ENCODE measurements at regions not wholly inside any gene's neighbourhood (a gene's known extent, or its start where the extent isn't known, plus 50 kb on each side); places are given as distances from the start of the nearest gene placed in this dataset.
"Not testable (repeated sequence)": the region's sequence is repeated elsewhere in the genome, so short reads cannot be mapped to it uniquely, and the experiment has no call there.

DNA sequence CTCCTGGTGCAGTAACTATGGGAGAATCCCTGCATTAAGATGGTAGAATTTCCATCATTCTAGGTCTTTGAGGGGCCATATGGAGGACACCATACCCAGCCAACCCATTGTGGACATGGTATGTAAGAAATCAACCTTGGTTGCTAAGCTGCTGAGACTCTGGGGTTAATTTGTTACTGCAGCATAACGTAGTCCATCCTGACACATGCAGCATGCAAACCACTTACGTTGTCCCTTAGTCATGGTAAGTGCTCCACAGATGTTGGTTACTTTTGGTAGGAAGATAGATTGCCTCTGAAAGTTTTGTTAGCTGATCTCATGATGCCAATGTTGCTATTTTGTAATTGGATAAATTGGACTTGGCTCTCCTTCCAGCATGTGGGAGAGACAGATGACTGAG lies 53.8 kb upstream of the EEF2KMT start:
- DNase-seq (ENCODE audit: low spot score); FAIRE-seq: not testable (repeated sequence)
